H1 (cell line): ENCODE measurements at regions not wholly inside any gene's neighbourhood (a gene's known extent, or its start where the extent isn't known, plus 50 kb on each side); places are given as distances from the start of the nearest gene placed in this dataset.

Experiments used
- CTCF ChIA-PET: fragments of 300-600 bp; sonication (Branson Sonifier 250); formaldehyde crosslinking; loops from one replicate; lab custom pipeline; 2021; ENCODE audit not compliant: partially characterized antibody; lab: Charles Lee
- POLR2A ChIA-PET: fragments of 300-600 bp; sonication (Branson Sonifier 250); formaldehyde crosslinking; loops from one replicate; lab custom pipeline; 2021; ENCODE audit warnings: inconsistent platforms; ENCODE audit not compliant: partially characterized antibody; lab: Charles Lee
- DNase-seq, 2 experiments: peaks; one replicate each; pipeline versions ENCODE4 v3.0.0 to v3.0.0-alpha.2; 2010 to 2022; ENCODE audit warnings: low spot score in 2 of 2, low read depth in 1 of 2, mixed read lengths in 1 of 2
- FAIRE-seq: peaks from 2 replicates; lab custom pipeline; 2011; peaks lifted over from hg19 to GRCh38; lab: Jason Lieb, UNC
- H2AFZ ChIP-seq: 2 replicates; pipeline ENCODE4 v1.8.1; 2012; ENCODE audit warnings: low read length, inconsistent platforms
- H2AK5ac ChIP-seq: 2 replicates; pipeline ENCODE4 v1.6.1; 2013; ENCODE audit warnings: low read depth, low read length
- H2BK120ac ChIP-seq: replicated peaks from 2 replicates; pipeline ENCODE3; 2013; ENCODE audit warnings: low read depth, low read length, inconsistent platforms
- H2BK12ac ChIP-seq: 2 replicates; pipeline ENCODE4 v1.6.1; 2013; ENCODE audit warnings: low read depth, low read length
- H2BK15ac ChIP-seq: 2 replicates; pipeline ENCODE4 v1.6.1; 2013; ENCODE audit warnings: low read length
- H2BK20ac ChIP-seq: 2 replicates; pipeline ENCODE4 v1.6.1; 2013; ENCODE audit warnings: low read length
- H2BK5ac ChIP-seq: 2 replicates; pipeline ENCODE4 v1.6.1; 2013; ENCODE audit warnings: low read depth, low read length
- H3K14ac ChIP-seq: 2 replicates; pipeline ENCODE4 v1.6.1; 2013; ENCODE audit warnings: inconsistent platforms; ENCODE audit not compliant: insufficient read length
- H3K18ac ChIP-seq: 2 replicates; pipeline ENCODE4 v1.6.1; 2013; ENCODE audit warnings: low read length; ENCODE audit errors: extremely low read depth
- H3K23ac ChIP-seq: 2 replicates; pipeline ENCODE4 v1.6.1; 2013; ENCODE audit warnings: inconsistent platforms; ENCODE audit not compliant: insufficient read length
- H3K23me2 ChIP-seq: 2 replicates; pipeline ENCODE4 v1.6.1; 2013; ENCODE audit warnings: low read depth, low read length
- H3K27ac ChIP-seq: 2 replicates; pipeline ENCODE4 v1.6.1; 2011; ENCODE audit warnings: low read depth, low read length, inconsistent platforms
- H3K27me3 ChIP-seq, 4 experiments: replicated peaks in 1 of 4; 1 replicate in 1 of 4; 2 replicates in 3 of 4; pipeline versions ENCODE4 v1.6.1 to v1.8.1; 2011 to 2013; ENCODE audit warnings: low read length in 3 of 4, mild to moderate bottlenecking in 3 of 4, inconsistent platforms in 2 of 4, mixed read lengths in 2 of 4, moderate library complexity in 1 of 4; ENCODE audit not compliant: control insufficient read depth in 3 of 4, insufficient read depth in 3 of 4; ENCODE audit errors: extremely low read depth in 1 of 4
- H3K36me3 ChIP-seq, 4 experiments: 2 replicates each; pipeline versions ENCODE4 v1.6.1 to v1.8.1; 2011 to 2013; ENCODE audit warnings: mild to moderate bottlenecking in 4 of 4, low read length in 3 of 4, moderate library complexity in 2 of 4, control low read depth in 1 of 4, inconsistent platforms in 1 of 4; ENCODE audit not compliant: insufficient read depth in 4 of 4, control insufficient read depth in 2 of 4
- H3K4ac ChIP-seq: replicated peaks from 2 replicates; pipeline ENCODE3; 2013; ENCODE audit warnings: low read length, low read depth, mixed read lengths, inconsistent platforms; ENCODE audit not compliant: insufficient read length
- H3K4me1 ChIP-seq, 4 experiments: replicated peaks in 1 of 4; 1 replicate in 1 of 4; 2 replicates in 3 of 4; pipeline versions ENCODE4 v1.6.1 to v1.8.1; 2011 to 2013; ENCODE audit warnings: low read length in 3 of 4, inconsistent platforms in 2 of 4, mixed read lengths in 1 of 4; ENCODE audit not compliant: insufficient read depth in 4 of 4, control insufficient read depth in 3 of 4
- H3K4me2 ChIP-seq, 2 experiments: 2 replicates each; pipeline versions ENCODE4 v1.6.1 to v1.8.1; 2011 to 2013; ENCODE audit warnings: low read depth in 2 of 2, low read length in 2 of 2, control low read depth in 1 of 2, inconsistent platforms in 1 of 2, mild to moderate bottlenecking in 1 of 2; ENCODE audit not compliant: insufficient read depth in 1 of 2
- H3K4me3 ChIP-seq, 4 experiments: fragments of 200-600, 300-600 bp in 1 of 4; sonication (generic), shearing (Covaris generic), sonication (Bioruptor Twin) in 1 of 4; 2 replicates each; pipeline versions ENCODE4 v1.5.1 to v1.8.1; 2011 to 2016; ENCODE audit warnings: low read length in 4 of 4, low read depth in 3 of 4, control low read depth in 2 of 4, inconsistent platforms in 2 of 4, mild to moderate bottlenecking in 2 of 4, mixed read lengths in 1 of 4, moderate library complexity in 1 of 4; ENCODE audit not compliant: insufficient read depth in 2 of 4; ENCODE audit errors: extremely low read depth in 1 of 4
- H3K56ac ChIP-seq: replicated peaks from 2 replicates; pipeline ENCODE3; 2013; ENCODE audit warnings: low read depth, mild to moderate bottlenecking, mixed read lengths, low read length, inconsistent platforms; ENCODE audit not compliant: insufficient read length
- H3K79me1 ChIP-seq: 2 replicates; pipeline ENCODE4 v1.6.1; 2013; ENCODE audit warnings: low read depth, low read length, control low read depth
- H3K79me2 ChIP-seq, 2 experiments: 2 replicates each; pipeline versions ENCODE4 v1.6.1 to v1.8.1; 2012 to 2013; ENCODE audit warnings: low read length in 2 of 2, mild to moderate bottlenecking in 2 of 2, inconsistent platforms in 1 of 2; ENCODE audit not compliant: insufficient read depth in 2 of 2, control insufficient read depth in 1 of 2
- H3K9ac ChIP-seq, 4 experiments: replicated peaks in 1 of 4; 1 replicate in 1 of 4; 2 replicates in 3 of 4; pipeline versions ENCODE4 v1.6.1 to v1.8.1; 2011 to 2013; ENCODE audit warnings: low read depth in 3 of 4, low read length in 3 of 4, control low read depth in 2 of 4, mild to moderate bottlenecking in 2 of 4, moderate library complexity in 2 of 4, inconsistent platforms in 1 of 4; ENCODE audit errors: extremely low read depth in 1 of 4
- H3K9me3 ChIP-seq, 2 experiments: 2 replicates each; pipeline versions ENCODE4 v1.6.1 to v1.8.1; 2012 to 2013; ENCODE audit warnings: mild to moderate bottlenecking in 2 of 2, moderate library complexity in 2 of 2, control low read depth in 1 of 2, inconsistent platforms in 1 of 2, low read depth in 1 of 2, low read length in 1 of 2, mixed read lengths in 1 of 2; ENCODE audit not compliant: insufficient read depth in 2 of 2
- H4K20me1 ChIP-seq, 2 experiments: replicated peaks in 1 of 2; 2 replicates each; pipeline versions ENCODE3 to v1.8.1; 2011 to 2013; ENCODE audit warnings: inconsistent platforms in 2 of 2, low read length in 2 of 2, mild to moderate bottlenecking in 1 of 2; ENCODE audit not compliant: insufficient read depth in 2 of 2, control insufficient read depth in 1 of 2
- H4K5ac ChIP-seq: 2 replicates; pipeline ENCODE4 v1.6.1; 2013; ENCODE audit warnings: low read length, low read depth, mixed read lengths, inconsistent platforms; ENCODE audit not compliant: insufficient read length
- H4K8ac ChIP-seq: 2 replicates; pipeline ENCODE4 v1.8.0; 2013; ENCODE audit warnings: mild to moderate bottlenecking, moderate library complexity, low read length, inconsistent platforms; ENCODE audit not compliant: insufficient read depth; ENCODE audit errors: extremely low read depth
- H4K91ac ChIP-seq: replicated peaks from 2 replicates; pipeline ENCODE3; 2013; ENCODE audit warnings: low read length, mixed read lengths, inconsistent platforms; ENCODE audit not compliant: insufficient read length
- CEBPB ChIP-seq: IDR thresholded peaks from 2 replicates; pipeline ENCODE4 v1.6.1; 2012; ENCODE audit warnings: low read depth, low read length
- CTBP2 ChIP-seq: IDR thresholded peaks from 2 replicates; pipeline ENCODE4 v1.7.0; 2011; ENCODE audit warnings: borderline replicate concordance, mild to moderate bottlenecking, moderate library complexity, mixed read lengths, low read length; ENCODE audit not compliant: insufficient read depth, insufficient read length
- EP300 ChIP-seq, 2 experiments: IDR thresholded peaks; 1 replicate in 1 of 2; 2 replicates in 1 of 2; pipeline ENCODE4 v1.6.1; 2011 to 2012; ENCODE audit warnings: low read depth in 2 of 2, low read length in 2 of 2, mild to moderate bottlenecking in 2 of 2, borderline replicate concordance in 1 of 2, inconsistent platforms in 1 of 2, moderate library complexity in 1 of 2
- KDM4A ChIP-seq: IDR thresholded peaks from one replicate; pipeline ENCODE4 v1.7.1; 2012; ENCODE audit warnings: low read depth, mild to moderate bottlenecking, moderate library complexity, low read length, inconsistent platforms; ENCODE audit not compliant: severe bottlenecking
- MAFK ChIP-seq: IDR thresholded peaks from 2 replicates; pipeline ENCODE4 v1.6.1; 2012; ENCODE audit warnings: low read depth, mild to moderate bottlenecking, improper control_type of control experiment, low read length
- POU5F1 ChIP-seq: IDR thresholded peaks from 2 replicates; pipeline ENCODE4 v1.6.1; 2011; ENCODE audit warnings: low read depth, mild to moderate bottlenecking, low read length, moderate library complexity
- SIN3A ChIP-seq, 2 experiments: IDR thresholded peaks in 1 of 2; conservative IDR thresholded peaks in 1 of 2; 2 replicates each; pipeline ENCODE4 v1.6.1; 2011 to 2012; ENCODE audit warnings: low read length in 2 of 2, improper control_type of control experiment in 1 of 2, low read depth in 1 of 2, mild to moderate bottlenecking in 1 of 2
- SP1 ChIP-seq: IDR thresholded peaks from 2 replicates; pipeline ENCODE4 v1.6.1; 2011; ENCODE audit warnings: low read depth, low read length
- SP4 ChIP-seq: IDR thresholded peaks from 2 replicates; pipeline ENCODE4 v1.6.1; 2012; ENCODE audit warnings: low read length, inconsistent platforms
- YY1 ChIP-seq: IDR thresholded peaks from 2 replicates; pipeline ENCODE4 v1.6.1; 2011; ENCODE audit warnings: low read depth, mild to moderate bottlenecking, low read length
- whole genome bisulfite sequencing, 2 experiments: shearing (Covaris generic) in 1 of 2; methylation state at CpG; one replicate each; pipeline versions ENCODE4 v1.1.6 to v1.1.7; 2013 to 2015; ENCODE audit warnings: low lambda C conversion rate in 2 of 2, mixed read lengths in 2 of 2, inconsistent platforms in 1 of 2, low coverage in 1 of 2, missing lambda C conversion rate in 1 of 2; ENCODE audit not compliant: insufficient replicate concordance in 2 of 2, insufficient coverage in 1 of 2, insufficient read length in 1 of 2; ENCODE audit errors: extremely low coverage in 1 of 2, missing lambda C conversion rate in 1 of 2; 5-methylcytosine and 5-hydroxymethylcytosine counted together
- TF ChIP-seq, protein P1 (sequence below): IDR thresholded peaks from 2 replicates; pipeline ENCODE4 v1.6.1; 2011; ENCODE audit warnings: low read depth, mild to moderate bottlenecking, low read length; ENCODE audit not compliant: insufficient read depth
- TF ChIP-seq, protein P2 (sequence below): IDR thresholded peaks from 2 replicates; pipeline ENCODE4 v1.6.1; 2012; ENCODE audit warnings: inconsistent platforms
- TF ChIP-seq, protein P3 (sequence below): IDR thresholded peaks from 2 replicates; pipeline ENCODE4 v1.6.1; 2012; ENCODE audit warnings: inconsistent platforms

DNA sequence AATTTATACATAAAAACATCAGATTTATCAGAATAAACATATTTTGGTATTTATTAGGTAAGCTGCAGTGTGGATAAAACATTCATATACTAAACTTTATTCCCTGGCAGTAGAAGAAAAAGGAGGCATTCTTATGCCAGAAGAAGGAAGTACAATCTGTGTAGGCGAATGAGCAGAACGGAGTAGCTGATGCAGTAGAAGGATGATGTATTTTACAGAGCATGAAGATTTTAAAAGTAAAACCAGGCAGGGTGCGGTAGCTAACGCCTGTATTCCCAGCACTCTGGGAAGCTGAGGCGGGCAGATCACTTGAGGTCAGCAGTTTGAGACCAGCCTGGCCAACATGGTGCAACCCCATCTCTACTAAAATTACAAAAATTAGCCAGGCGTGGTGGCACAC is 294.9 kb upstream of the MKLN1 start:
- CTCF ChIA-PET = interaction anchor here (1.1 to 1.7 kb wide), 3 partner anchors 8 to 137 kb away, joined by 3 to 4 read pairs (median 4); no protein-coding TSS in a partner anchor
- H3K27ac ChIP-seq = no peak overlapping the region
- TF ChIP-seq CTBP2 = no peak
- no peak for TF ChIP-seq KDM4A
- TF ChIP-seq, protein P1, sequence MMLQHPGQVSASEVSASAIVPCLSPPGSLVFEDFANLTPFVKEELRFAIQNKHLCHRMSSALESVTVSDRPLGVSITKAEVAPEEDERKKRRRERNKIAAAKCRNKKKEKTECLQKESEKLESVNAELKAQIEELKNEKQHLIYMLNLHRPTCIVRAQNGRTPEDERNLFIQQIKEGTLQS = no peak
- no peak for TF ChIP-seq SIN3A (conservative IDR thresholded peaks at IDR 0.05 in 1 of 2, IDR thresholded peaks at IDR 0.05 in 1 of 2; ENCODE audit: low read depth in 1 of 2, low read length in 2 of 2)
- TF ChIP-seq SP1 = no peak
- TF ChIP-seq POU5F1 = no peak
- TF ChIP-seq MAFK = no peak
- TF ChIP-seq YY1 = no peak
- TF ChIP-seq, protein P2, sequence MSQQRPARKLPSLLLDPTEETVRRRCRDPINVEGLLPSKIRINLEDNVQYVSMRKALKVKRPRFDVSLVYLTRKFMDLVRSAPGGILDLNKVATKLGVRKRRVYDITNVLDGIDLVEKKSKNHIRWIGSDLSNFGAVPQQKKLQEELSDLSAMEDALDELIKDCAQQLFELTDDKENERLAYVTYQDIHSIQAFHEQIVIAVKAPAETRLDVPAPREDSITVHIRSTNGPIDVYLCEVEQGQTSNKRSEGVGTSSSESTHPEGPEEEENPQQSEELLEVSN = no peak
- TF ChIP-seq EP300 (IDR thresholded peaks at IDR 0.05; ENCODE audit: borderline replicate concordance in 1 of 2, low read depth in 2 of 2, low read length in 2 of 2) = no peak
- TF ChIP-seq CEBPB = no peak
- TF ChIP-seq SP4 = no peak
- TF ChIP-seq, protein P3, sequence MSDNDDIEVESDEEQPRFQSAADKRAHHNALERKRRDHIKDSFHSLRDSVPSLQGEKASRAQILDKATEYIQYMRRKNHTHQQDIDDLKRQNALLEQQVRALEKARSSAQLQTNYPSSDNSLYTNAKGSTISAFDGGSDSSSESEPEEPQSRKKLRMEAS = no peak

More for the DNA sequence above, 294.9 kb upstream of the MKLN1 start:
- H3K4me1 ChIP-seq = no peaks in the 10 kb centered on the region
- H3K23me2 ChIP-seq = peaks cover 2% of the 10 kb centered on the region; the same call in 1 of the 2 replicates
- H2BK120ac ChIP-seq = no peak overlapping the region
- WGBS, 2 experiments = 89% methylated on average over 5 of the region's 6 CpGs; no CpG with 5 or more reads in 1 of the 2 experiments
- H2BK15ac ChIP-seq = no peak overlapping the region
- H3K4me2 ChIP-seq = no peak overlapping the region
- no peak overlapping the region for H3K4me3 ChIP-seq
- H2BK20ac ChIP-seq = no peak overlapping the region
- no peak overlapping the region for H2AFZ ChIP-seq
- H3K4ac ChIP-seq = no peak overlapping the region
- no peak overlapping the region for H3K56ac ChIP-seq
- H3K14ac ChIP-seq = no peak overlapping the region
- H3K79me1 ChIP-seq = no peaks in the 10 kb centered on the region; the same call in 1 of the 2 replicates
- no peak overlapping the region for H3K9ac ChIP-seq
- H4K91ac ChIP-seq = no peak overlapping the region
- H4K20me1 ChIP-seq = peaks cover 0 to 2% of the 10 kb centered on the region in 2 experiments
- no peak overlapping the region for H3K23ac ChIP-seq
- no peaks in the 10 kb centered on the region for H3K27me3 ChIP-seq
- DNase-seq = no peak
- H4K8ac ChIP-seq = no peak overlapping the region
- POLR2A ChIA-PET = no interaction called here
- H3K18ac ChIP-seq = no peak overlapping the region
- H3K9me3 ChIP-seq = no peaks in the 10 kb centered on the region
- H2BK5ac ChIP-seq = no peak overlapping the region
- no peaks in the 10 kb centered on the region for H3K36me3 ChIP-seq
- no peak overlapping the region for H2AK5ac ChIP-seq
- peaks cover 0 to 12% of the 10 kb centered on the region in 2 experiments; a peak in 2 of 4 replicates for H3K79me2 ChIP-seq
- no peak for FAIRE-seq
- H2BK12ac ChIP-seq = no peak overlapping the region
- H4K5ac ChIP-seq = no peak overlapping the region
